OCI-M1 (cell line): ENCODE measurements at regions not wholly inside any gene's neighbourhood (a gene's known extent, or its start where the extent isn't known, plus 50 kb on each side); places are given as distances from the start of the nearest gene placed in this dataset.
"Not testable (repeated sequence)": the region's sequence is repeated elsewhere in the genome, so short reads cannot be mapped to it uniquely, and the experiment has no call there.

ENCODE experiments used
- DNase-seq: peaks from one replicate; lab custom pipeline; 2025; lab: John Stamatoyannopoulos, UW

DNA sequence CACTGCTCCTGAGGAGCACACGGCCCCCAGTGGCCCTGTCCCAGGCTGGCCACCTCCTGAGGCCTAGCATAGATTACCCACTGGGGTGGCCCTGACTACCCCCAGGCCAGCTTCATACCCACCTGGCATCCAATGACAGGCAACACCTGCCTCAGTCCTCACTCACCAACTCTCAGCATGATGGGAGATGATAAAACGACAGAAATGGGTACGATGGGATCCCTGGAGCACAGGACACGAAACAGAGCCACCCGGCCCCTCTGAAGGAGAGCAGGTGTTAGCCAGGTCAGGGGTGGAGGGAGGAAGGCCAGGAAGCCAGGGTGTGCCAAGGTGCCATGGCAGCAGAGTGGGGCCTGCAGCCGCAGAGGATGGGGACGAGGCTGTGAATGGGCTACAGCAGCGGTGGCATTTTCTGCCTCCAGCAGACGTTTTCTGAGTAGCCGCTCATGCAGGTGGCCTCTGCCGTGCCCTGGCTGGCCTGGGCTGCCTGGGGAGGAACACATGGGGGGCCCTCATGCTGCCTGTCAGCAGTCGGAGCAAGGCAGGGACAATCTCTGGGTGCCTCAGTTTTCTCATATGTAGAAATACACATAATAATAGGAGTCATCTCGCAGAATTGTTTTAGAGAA lies 50.2 kb upstream of the FGF3 start:
- DNase-seq: no peak

DNA sequence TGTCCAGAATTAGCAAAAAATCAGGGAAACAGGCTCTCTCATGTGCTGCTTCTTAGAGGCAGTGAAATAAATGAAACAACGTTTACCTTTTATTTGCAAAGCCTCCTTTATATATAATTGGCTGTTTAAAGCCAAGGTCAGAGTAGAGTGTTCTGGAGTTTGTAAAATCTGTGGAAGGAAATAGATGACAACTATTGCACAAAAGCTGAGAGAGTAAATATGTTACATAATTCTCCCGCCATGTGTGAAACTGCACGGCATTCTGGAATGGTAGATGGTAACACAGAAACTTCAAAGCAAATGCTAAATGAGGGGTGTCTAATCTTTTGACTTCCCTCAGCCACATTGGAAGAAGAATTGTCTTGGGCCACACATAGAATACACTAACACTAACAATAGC lies 51.5 kb upstream of the FGF3 start:
- DNase-seq: no peak

DNA sequence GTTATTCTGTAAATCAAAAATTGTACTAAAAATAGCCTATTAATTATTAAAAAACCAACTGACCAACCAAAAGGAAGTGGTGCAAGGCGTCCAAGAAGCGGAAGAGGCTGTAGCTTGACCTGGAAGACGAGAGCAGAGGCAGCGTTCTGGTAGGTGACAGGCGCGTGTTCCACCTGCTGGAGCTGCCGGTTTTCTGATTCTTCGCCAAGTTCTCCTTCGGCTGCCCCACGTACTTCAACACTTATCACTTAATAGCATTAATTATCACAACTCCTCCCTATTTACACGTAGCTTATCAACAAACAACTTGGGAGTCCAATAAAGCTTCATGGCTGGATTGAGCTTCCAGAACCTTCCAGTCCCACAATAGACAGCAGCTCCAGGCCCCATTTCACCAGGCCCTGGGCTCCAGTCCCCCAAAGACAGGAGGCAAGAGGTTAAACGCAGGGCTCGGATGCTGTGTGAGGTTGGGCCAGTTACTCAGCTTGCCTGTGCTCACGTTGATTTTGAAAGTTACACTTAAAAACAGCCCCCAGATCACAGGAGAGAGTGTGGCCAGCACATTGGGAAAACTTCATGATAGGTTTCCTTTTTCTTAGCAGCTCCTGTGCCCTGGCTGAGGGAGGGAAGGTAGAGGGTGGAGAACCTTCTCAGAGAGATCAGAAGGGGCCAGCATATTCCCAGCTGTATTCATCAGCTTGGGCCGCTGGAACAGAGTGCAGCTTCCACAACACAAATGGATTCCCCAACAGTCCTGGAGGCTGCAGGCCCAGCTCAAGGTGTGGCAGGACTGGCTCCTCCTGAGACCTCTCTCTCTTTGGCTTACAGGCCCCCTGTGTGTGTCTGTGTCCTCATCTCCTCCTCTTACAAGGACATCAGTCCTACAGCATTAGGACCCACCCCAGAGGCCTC lies 54.2 kb upstream of the FGF3 start:
- DNase-seq: no peak

DNA sequence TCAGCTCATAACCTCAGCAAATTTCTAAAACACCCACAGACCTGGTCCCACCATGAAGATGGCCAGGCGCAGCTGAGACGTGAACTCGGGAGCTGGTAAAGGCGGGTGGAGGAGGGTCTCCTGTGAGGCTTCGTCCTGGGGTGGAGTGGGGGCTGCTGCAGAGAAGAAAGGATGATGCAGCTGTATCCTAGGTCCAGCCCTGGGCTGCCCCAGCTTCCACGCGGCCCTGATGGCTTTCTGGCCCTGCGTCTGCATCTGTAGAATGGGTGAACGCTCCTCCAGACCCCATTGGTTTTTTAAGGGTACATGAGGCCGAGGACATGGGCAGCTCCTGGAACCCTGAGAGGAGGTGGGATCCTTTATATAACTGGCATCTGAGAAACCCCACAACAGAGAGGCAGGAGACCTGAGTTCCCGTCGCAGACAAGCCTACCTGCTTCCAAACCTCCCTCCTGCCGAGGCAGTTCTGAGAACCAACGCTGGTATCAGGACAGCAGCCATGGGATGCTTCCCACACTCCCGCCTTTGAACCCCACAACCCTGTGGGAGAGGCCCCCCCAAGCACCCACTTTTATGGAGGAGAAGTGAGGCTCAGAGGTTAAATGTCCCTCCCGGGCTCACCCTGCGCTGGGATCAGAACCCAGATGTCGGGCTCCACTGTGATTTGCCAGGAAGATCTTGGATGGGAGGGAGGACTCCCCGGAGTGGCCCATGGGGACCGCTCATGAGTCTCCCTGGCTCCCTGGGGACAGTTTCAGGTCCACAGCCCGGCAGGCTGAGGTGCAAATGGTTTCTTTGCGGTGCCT lies 55.2 kb upstream of the FGF3 start:
- no peak for DNase-seq

DNA sequence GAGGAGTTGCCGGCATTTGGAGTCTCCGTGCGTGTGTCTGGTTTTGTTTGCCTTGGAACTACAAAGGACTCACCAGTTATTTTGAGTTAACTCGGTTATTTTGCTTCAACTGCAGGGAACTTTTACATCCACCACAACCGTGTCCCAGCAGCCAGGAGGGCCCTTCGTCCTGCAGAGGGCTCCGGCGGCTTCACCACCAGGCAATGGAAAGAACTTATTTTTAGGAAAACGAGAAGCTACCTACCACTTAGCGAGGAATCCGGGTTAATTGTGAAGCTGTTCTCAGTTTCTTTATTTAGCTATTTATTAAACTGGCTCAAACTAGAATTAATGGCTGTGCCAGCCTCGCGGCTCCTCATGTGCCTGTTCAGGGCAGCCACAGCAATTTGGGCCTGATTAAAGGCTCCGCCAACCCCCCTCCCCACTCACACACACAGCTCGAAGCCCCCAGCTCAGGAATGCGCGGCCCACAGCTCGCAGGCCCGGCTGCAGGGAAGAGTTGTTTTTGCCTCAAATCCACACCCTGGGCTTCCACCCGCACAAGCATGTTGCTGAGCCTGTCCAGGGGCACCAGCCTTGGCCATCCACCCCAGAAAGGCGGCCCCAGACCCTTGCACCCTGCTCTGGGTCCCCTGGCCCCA lies 55.9 kb upstream of the FGF3 start:
- no peak for DNase-seq

DNA sequence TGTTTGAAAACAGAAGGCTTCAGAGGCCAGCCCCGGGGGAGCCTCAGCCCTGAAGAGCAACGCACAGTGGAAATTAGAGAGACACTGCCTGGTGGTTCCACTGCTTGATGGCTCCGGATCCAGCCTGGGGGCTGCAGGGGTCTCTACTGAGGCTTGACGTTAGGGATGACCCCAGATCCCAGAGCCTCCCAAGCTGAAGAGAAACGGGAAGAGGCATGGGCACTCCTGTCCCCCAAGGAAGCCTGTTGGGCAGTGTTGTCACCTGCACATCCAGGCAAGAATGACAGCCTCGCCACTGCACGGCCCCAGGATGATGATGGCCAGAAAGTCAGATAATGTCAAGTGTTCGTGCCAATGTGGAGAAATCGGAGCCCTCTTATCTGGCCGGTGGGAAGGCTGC lies 56.8 kb upstream of the FGF3 start:
- no peak for DNase-seq

DNA sequence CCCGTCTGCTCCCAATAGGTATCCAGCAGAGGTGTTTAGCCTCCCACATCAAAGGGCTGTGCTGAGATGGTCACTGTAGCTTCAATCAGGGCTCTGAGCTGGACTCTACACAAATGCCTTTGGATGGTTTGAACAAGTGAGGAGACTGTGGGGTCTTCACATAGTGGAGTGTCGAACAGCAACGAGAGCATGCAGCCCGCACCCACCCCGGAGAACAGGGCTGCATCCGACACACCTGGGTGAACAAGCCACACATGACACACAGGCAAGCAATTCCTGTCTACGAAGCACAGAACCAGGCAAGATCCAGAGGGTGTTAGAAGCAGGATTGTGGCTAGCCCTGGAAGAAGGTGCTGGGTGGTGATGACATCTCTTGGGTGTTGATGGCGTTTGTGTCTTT lies 58.0 kb upstream of the FGF3 start:
- no peak for DNase-seq

DNA sequence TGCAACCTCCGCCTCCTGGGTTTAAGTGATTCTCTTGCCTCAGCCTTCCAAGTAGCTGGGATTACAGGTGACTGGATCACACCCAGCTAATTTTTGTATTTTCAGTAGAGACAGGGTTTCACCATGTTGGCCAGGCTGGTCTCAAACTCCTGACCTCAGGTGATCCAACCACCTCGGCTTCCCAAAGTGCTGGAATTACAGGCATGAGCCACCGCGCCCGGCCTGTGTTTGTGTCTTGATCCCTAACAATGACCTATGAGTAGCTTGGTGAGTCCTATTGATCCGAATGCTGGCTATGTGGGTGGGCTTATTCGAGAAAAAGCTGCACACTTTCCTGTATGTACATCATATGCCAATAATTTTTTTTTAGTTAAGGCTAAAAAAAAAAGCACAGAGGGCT lies 58.5 kb upstream of the FGF3 start:
- not testable (repeated sequence) for DNase-seq

DNA sequence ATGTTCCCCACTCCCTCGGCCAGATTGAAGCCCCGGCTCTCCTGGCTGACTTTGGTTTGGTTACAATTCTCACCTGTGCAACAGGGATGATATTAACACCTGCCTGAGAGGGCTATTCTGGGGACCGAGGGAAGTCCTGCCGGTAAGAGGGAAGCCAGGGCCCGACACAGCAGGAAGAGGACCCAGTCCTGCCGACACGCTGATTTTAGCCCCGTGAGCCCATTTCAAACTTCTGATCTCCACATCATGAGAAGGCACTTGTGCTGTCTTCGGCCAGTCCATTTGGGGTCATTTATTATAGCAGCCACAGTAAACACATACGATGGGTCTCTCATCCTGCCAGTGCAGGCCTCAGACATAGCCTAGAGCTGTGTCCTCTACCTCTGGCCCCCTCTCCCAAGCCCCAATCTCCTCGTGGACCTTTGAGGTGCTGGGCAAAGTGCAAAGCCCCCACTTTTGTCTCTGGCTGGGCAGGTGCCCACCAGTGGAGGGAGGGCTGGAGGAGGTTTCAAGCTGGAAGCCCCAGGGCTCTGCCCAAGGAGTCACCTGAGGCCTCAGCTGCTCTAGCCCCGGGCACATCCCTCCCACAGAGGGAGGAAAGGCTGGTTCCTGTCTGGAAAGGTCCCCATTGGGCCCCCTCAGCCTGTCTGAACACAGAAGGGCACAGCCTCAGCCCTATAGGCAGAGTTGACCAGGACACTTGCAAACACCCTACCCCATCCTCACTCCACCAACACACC lies 59.1 kb upstream of the FGF3 start:
- no peak for DNase-seq

DNA sequence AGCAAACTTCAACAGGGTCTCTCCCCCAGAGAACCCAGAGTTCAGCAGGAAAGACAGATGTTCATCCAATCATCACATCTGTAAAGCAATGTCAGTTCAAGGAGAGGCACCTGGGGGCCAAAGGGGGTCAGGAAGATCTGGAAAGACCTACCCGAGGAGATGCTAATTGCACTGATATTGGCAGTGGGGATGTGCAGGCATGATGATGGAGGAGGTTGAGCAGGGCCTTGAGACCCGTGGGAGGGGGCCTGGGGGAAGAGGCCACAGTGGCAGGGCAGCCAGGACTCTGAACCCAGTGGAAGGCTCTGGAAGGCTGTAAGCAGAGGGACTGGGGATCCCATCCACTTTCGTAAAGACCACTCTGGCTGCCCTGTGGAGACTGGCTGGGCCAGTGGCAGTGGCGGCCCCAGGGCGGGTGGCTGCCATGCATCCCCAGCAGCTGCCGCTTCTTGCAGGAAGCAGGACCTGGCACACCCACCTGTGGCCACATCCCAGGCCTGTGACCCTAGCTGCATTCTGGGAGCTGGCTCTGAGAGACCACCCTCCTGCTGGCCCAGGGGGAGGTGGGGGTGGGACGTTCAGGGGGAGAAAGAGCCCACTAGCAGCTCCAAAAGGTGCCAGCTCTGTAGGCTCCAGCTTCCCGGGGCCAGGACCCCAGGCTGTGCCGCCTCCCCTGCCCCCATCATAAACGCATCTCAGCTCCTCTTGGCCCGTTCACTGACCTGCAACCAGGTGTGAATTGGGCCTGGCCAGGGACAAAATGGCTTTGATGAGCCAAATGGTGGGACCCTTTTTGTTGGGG lies 59.9 kb upstream of the FGF3 start:
- no peak for DNase-seq

DNA sequence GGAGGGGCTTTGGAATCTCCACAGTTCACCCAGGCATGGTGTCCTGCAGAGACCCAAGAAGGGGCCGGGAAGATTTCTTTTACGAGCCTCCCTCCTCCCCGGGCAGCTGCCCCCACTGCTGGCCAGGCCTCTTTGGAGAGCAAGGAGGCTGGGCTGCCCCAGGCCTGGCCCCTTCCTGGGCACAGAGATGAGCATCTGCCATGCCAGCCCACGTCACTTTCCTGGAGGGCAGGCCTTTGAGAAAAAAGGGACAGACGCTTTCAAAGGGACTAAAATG lies 60.5 kb upstream of the FGF3 start:
- DNase-seq: no peak

DNA sequence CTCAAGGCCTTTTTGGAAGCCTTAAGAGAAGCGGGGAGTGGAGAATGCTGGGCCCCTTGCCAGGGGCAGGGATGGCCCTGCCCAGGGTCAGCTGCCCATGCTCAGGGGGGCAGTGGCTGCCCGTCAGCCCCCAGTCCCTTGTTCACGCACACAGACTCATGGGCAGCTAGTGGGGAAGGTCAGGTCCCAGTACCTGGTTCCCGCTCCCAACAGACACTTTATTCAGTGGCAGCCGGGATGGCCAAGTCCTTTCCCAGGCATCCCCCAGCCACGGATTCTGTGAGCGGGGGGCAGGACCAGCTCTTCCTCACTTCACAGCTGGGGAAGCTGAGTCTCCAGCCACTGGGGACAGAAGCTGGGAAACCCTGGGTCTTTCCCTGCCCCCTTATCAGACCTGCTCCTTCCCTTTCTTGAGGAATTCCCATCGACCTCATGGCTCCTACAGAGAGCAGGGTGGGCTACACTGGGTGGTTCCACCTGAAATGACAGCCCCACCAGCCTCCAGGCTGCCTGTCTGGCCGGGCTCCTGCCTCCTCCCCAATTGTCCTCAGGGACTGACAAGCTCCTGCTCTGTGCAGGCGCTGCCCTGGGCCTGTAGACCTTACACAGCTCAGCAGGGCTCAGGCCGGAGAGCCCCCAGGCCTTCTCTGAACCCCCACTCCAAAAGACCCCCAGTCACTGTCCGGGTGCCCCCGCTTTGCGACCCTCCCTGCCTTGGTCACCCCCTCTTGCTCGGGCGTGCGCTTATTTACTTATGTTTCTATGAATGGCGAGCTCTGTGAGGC lies 61.0 kb upstream of the FGF3 start:
- DNase-seq: no peak

DNA sequence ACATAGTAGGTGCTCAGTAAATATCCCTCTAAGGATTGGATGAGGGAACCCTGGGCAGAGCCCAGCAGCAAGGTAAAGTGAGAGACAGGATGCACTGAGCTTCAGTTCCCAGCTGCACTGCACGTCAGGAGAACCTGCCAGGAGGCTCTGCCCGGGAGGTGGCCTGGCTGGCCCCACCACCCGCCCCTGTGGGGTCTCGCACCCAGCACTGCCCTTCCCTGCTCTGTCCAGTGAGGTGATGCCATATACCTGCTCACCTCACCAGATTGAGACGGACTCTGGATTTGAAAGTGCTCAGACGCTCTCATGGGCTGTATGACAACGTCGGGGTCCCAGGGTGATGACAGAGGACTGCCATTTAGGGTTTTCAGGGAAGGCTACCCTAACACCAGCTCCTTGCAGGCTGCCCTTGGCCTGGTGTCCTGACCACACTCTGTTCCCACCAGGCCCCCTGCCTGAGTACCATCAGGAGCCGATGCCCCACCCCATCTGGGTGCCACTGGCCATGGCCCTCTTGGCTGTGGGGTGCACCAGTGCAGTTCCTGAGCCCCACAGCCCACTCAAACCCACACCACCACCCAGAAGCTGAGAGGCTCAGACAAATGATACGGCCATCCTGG lies 61.7 kb upstream of the FGF3 start:
- no peak for DNase-seq

DNA sequence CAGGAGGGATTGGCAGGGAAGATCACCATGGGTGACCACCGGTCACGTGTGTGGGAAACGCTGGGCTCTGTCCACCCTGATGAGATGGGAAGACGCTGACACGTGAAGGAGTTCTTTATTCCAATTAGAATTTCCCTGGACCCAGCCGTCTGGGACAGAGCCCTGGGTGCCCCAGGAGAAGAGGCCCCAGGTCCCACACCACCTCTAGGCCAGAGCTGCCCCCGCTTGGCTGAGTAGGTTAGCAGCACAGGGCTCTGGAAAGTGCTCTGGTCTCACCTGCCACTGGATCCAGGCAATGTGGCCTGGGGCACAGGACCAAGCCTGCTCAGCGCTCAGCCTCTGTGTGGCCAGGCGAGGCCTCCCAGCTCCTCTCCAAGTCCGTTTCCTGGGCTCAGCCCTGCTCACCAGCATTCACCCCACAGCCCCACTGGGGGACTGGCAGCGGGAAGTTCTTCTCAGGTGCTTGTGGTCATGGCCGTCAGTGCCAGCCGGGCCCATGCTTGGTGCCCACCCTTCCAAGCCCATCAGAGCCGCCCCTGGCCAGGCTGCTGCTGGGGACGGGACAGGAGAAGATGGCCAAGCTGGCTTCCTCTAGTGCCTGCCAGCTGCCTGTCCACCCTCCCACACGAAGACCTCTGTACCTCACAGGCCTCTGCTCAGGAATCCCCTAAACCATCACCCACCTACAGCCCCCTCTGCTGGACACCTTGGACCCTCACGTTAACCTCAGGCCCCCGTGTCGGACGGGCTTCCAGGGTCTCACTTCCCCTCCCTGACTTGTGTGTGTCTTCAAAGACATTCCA lies 62.5 kb upstream of the FGF3 start:
- DNase-seq: no peak

DNA sequence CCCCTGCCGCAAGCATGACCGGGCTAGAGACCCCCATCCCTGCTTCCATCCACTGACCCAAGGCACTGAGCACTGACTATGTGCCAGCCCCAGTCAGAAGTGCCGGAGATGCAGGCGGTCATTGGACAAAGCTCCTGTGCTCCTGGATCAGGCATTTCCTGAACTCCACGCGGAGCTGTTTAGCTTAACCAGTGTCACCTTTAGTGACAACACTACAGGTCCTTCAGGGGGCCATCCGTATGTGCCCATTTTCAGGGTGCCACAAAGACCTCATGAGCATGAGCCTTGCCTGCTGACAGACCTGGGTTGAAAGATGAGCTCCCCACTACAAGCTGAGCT lies 63.0 kb upstream of the FGF3 start:
- no peak for DNase-seq

DNA sequence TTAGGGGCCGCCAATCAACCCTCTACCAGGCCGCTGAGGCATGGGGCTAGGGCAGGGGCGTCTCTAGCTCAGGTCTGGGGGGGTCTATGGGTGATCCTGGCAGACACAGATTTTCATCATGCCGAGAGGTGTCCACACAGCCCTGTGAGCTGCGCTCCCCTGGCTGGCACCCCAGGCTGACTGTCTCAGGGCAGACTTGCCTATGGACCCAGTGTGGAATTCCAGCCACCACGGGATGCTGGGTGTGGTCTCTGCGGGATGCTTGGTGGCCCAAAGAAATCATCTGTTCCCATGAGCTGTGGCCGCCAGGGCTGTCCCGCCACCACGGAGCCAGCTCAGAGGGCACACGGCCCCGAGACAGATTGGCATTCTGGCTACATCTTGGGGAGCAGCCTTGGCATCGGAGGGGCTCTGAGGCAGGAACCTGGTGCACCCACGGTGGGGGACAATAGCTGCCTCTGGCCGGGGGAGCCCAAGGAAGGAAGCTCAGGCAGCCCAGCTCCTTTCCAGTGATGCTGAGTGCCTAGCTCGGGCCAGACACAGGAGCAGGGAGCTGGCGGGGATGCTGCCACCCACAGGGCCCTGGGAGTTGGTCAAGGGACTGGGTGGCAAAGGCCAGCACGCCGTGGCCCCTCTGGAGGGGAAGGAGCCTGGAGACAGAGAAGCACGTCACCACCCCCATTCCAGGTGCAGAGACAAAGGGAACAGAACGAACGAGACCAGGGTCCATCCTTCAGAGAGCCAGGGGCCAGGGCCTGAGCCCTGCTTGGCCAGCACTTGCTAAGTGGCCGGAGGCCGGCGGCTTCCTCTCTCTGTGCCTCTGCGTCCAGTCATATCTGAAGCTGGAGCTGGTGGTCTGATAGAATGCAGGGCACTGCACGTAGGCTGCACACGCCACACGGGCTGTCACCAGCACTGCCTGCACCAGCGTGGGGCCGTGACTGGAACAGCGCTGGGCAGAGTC lies 64.4 kb upstream of the FGF3 start:
- DNase-seq: no peak

DNA sequence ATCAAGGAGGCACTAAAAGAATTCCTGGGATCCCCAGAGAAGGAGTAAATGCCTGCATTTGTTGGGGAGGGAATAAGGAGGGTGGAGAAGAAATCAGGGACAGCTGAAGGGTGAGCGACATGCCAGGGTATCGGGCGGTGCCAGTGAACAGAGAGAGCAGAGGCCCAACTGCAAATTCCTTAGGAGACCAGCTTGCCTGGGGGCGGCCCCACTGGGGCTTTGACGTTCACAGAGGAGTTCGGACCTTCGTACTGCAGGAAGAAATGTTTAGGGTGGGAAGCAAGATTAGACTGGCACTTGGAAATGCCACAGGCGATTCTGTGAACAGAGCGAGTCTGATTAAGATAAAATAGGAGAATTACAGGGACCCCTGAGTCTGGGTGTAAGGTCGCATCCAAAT lies 65.1 kb upstream of the FGF3 start:
- DNase-seq: no peak

DNA sequence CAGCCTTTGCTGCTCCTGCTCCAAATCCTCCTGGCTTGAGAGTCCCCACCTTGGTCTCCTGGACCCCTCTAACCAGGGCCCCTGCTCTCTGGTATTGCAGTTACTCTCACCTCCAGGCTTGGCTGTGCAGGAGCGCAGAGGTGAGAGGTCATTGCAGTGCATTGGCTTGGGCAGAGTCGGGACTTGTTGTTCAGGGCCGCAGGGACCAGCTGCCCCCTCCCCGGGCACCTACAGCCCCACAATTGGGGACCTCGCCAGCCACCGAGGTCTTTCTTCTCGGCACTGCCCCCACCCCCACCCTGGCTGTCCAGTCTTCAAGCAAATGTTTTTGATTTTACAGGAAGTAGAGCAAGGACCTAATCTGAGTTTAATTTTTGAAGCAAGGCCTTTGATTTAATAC lies 65.5 kb upstream of the FGF3 start:
- DNase-seq: no peak
